B cell (primary cell): ENCODE measurements at regions not wholly inside any gene's neighbourhood (a gene's known extent, or its start where the extent isn't known, plus 50 kb on each side); places are given as distances from the start of the nearest gene placed in this dataset.

Experiments used
- ATAC-seq: fragments of 200-7000 bp; cut with Tn5 transposase; one replicate; pipeline ENCODE4 v1.10.0; 2021; ENCODE audit warnings: low read depth, mild to moderate bottlenecking, moderate number of reproducible peaks, moderate library complexity
- CTCF ChIA-PET: fragments of 350-600 bp; sonication (Branson Sonifier 250); formaldehyde crosslinking; loops from one replicate; lab custom pipeline; 2021; ENCODE audit warnings: antibody characterized with exemption, inconsistent platforms; lab: Charles Lee
- POLR2A ChIA-PET: fragments of 350-600 bp; sonication (Branson Sonifier 250); formaldehyde crosslinking; loops from one replicate; lab custom pipeline; 2021; ENCODE audit warnings: antibody characterized with exemption; lab: Charles Lee
- DNase-seq: peaks from one replicate; pipeline ENCODE4 v3.0.0; 2013
- H2AFZ ChIP-seq: 2 replicates; pipeline ENCODE4 v1.6.1; 2012; ENCODE audit warnings: mild to moderate bottlenecking, low read depth, low read length; ENCODE audit not compliant: insufficient read depth, poor library complexity, severe bottlenecking
- H3K27ac ChIP-seq, 2 donors: 1 replicate in 1 of 2; 2 replicates in 1 of 2; pipeline ENCODE4 v1.5.1; 2012 to 2013; ENCODE audit warnings: low read length in 2 of 2, mild to moderate bottlenecking in 2 of 2, moderate library complexity in 1 of 2
- H3K27me3 ChIP-seq, 4 experiments: fragments of 200-600 bp in 1 of 4; sonication (generic) in 1 of 4; replicated peaks in 1 of 4; 1 replicate in 2 of 4; 2 replicates in 2 of 4; pipeline versions ENCODE4 v1.6.1 to v1.7.0; 2013 to 2016; ENCODE audit warnings: low read length in 3 of 4, mild to moderate bottlenecking in 2 of 4, mixed read lengths in 1 of 4, moderate library complexity in 1 of 4; ENCODE audit not compliant: insufficient read depth in 4 of 4, control insufficient read depth in 3 of 4; ENCODE audit errors: control extremely low read depth in 1 of 4
- H3K36me3 ChIP-seq, 2 experiments: replicated peaks in 1 of 2; 1 replicate in 1 of 2; 2 replicates in 1 of 2; pipeline versions ENCODE4 v1.6.1 to v1.7.1; 2013; ENCODE audit warnings: low read length in 1 of 2; ENCODE audit not compliant: insufficient read depth in 2 of 2, control insufficient read depth in 1 of 2; ENCODE audit errors: control extremely low read depth in 1 of 2, extremely low read depth in 1 of 2
- H3K4me1 ChIP-seq, 2 donors: fragments of 200-600 bp in 1 of 2; sonication (generic) in 1 of 2; 1 replicate in 1 of 2; 2 replicates in 1 of 2; pipeline versions ENCODE4 v1.5.1 to v1.6.1; 2013 to 2017; ENCODE audit warnings: low read length in 2 of 2; ENCODE audit not compliant: control insufficient read depth in 2 of 2, insufficient read depth in 2 of 2
- H3K4me2 ChIP-seq: replicated peaks from 2 replicates; pipeline ENCODE3; 2012; ENCODE audit warnings: mild to moderate bottlenecking, low read depth, low read length; ENCODE audit not compliant: poor library complexity, severe bottlenecking
- H3K4me3 ChIP-seq, 5 experiments: fragments of 200-600 bp in 1 of 5; sonication (generic) in 1 of 5; 1 replicate in 3 of 5; 2 replicates in 2 of 5; pipeline versions ENCODE4 v1.5.1 to v1.7.0; 2011 to 2016; ENCODE audit warnings: low read length in 4 of 5, mild to moderate bottlenecking in 4 of 5, low read depth in 2 of 5, control low read depth in 1 of 5, moderate library complexity in 1 of 5; ENCODE audit not compliant: insufficient read depth in 1 of 5; ENCODE audit errors: control extremely low read depth in 1 of 5, extremely low read depth in 1 of 5
- H3K79me2 ChIP-seq: fragments of 200-600 bp; sonication (generic); one replicate; pipeline ENCODE4 v1.6.0; 2016; ENCODE audit warnings: low read length; ENCODE audit not compliant: control insufficient read depth, insufficient read depth
- H3K9ac ChIP-seq: fragments of 200-600 bp; sonication (generic); 2 replicates; pipeline ENCODE4 v1.6.1; 2017; ENCODE audit warnings: mild to moderate bottlenecking, low read length, moderate library complexity
- H3K9me3 ChIP-seq, 3 donors: one replicate each; pipeline versions ENCODE4 v1.6.1 to v1.7.1; 2013; ENCODE audit warnings: low read length in 2 of 3; ENCODE audit not compliant: control insufficient read depth in 2 of 3, insufficient read depth in 1 of 3; ENCODE audit errors: control extremely low read depth in 1 of 3
- H4K20me1 ChIP-seq: 2 replicates; pipeline ENCODE4 v1.6.0; 2012; ENCODE audit warnings: mild to moderate bottlenecking, low read length; ENCODE audit not compliant: insufficient read depth, control insufficient read depth, poor library complexity, severe bottlenecking
- H3K27ac Mint-ChIP-seq: one replicate; pipeline ENCODE4 v1.8.0; 2021; ENCODE audit warnings: mixed read lengths
- H3K27me3 Mint-ChIP-seq: one replicate; pipeline ENCODE4 v1.8.0; 2021; ENCODE audit warnings: mixed read lengths
- H3K4me1 Mint-ChIP-seq: one replicate; pipeline ENCODE4 v1.8.0; 2021; ENCODE audit warnings: mixed read lengths
- H3K4me3 Mint-ChIP-seq: one replicate; pipeline ENCODE4 v1.8.0; 2021; ENCODE audit warnings: mixed read lengths
- H3K9me3 Mint-ChIP-seq: one replicate; pipeline ENCODE4 v1.8.0; 2022; ENCODE audit warnings: mixed read lengths; ENCODE audit not compliant: insufficient read depth
- CTCF ChIP-seq: fragments of 200-600 bp; IDR thresholded peaks from one replicate; pipeline ENCODE4 v1.8.0; 2022; ENCODE audit warnings: antibody characterized with exemption, mild to moderate bottlenecking
- EZH2 ChIP-seq: IDR thresholded peaks from 2 replicates; pipeline ENCODE4 v1.6.1; 2012; ENCODE audit warnings: borderline replicate concordance, low read depth, mild to moderate bottlenecking, moderate library complexity, low read length; ENCODE audit not compliant: insufficient read depth, poor library complexity, severe bottlenecking
- WGBS: methylation state at CpG from one replicate; pipeline ENCODE4 v1.1.5; 2013; ENCODE audit warnings: missing lambda C conversion rate; ENCODE audit not compliant: insufficient coverage; 5-methylcytosine and 5-hydroxymethylcytosine counted together
- intact Hi-C: fragments of 100-400 bp; cut with micrococcal nuclease; formaldehyde crosslinking; loops from one replicate; pipeline ENCODE4 v1.10.0; 2022

GRCh38 chr3:87615506-87615905 is 339.1 kb upstream of the POU1F1 start:
- no peaks in the 10 kb centered on the region for H4K20me1 ChIP-seq
- H3K27ac ChIP-seq = no peak overlapping the region
- DNase-seq (no peak), ATAC-seq (no peak)
- POLR2A ChIA-PET = no interaction called here
- no peak overlapping the region for H3K4me3 ChIP-seq
- H3K4me1 Mint-ChIP-seq = no peaks in the 10 kb centered on the region
- H3K9ac ChIP-seq = no peak overlapping the region
- H3K9me3 Mint-ChIP-seq = peaks cover 16% of the 10 kb centered on the region
- WGBS = 78% methylated on average over 3 of the region's 4 CpGs
- no peak for TF ChIP-seq CTCF
- TF ChIP-seq EZH2 = no peak
- H3K27me3 Mint-ChIP-seq = no peaks in the 10 kb centered on the region
- H3K4me1 ChIP-seq = no peaks in the 10 kb centered on the region
- no peaks in the 10 kb centered on the region for H3K36me3 ChIP-seq
- H2AFZ ChIP-seq = no peak overlapping the region
- H3K4me3 Mint-ChIP-seq = no peak overlapping the region
- no peak overlapping the region for H3K27ac Mint-ChIP-seq
- H3K27me3 ChIP-seq = no peaks in the 10 kb centered on the region
- no peaks in the 10 kb centered on the region for H3K79me2 ChIP-seq
- peaks cover 2 to 15% (median 13%) of the 10 kb centered on the region in 3 donors for H3K9me3 ChIP-seq
- intact Hi-C loops = no loop called here
- CTCF ChIA-PET = no interaction called here
- no peak overlapping the region for H3K4me2 ChIP-seq

GRCh38 chr3:87614998-87615397 is 338.6 kb upstream of the POU1F1 start:
- intact Hi-C loops = no loop called here
- Mint-ChIP-seq H3K4me1 (no peaks in the 10 kb centered on the region), H3K27me3 (no peaks in the 10 kb centered on the region), H3K9me3 (peaks cover 16% of the 10 kb centered on the region), H3K4me3 (no peak overlapping the region), H3K27ac (no peak overlapping the region)
- no peaks in the 10 kb centered on the region for H3K36me3 ChIP-seq
- H3K4me1 ChIP-seq = no peaks in the 10 kb centered on the region
- no peak for TF ChIP-seq EZH2
- TF ChIP-seq CTCF = no peak
- ChIA-PET CTCF (no interaction called here), POLR2A (no interaction called here)
- no peak overlapping the region for H3K27ac ChIP-seq
- H3K4me2 ChIP-seq = no peak overlapping the region
- WGBS = 87% methylated on average over 4 of the region's 4 CpGs
- no peaks in the 10 kb centered on the region for H3K79me2 ChIP-seq
- H3K4me3 ChIP-seq = no peak overlapping the region
- DNase-seq = no peak
- no peak overlapping the region for H2AFZ ChIP-seq
- peaks cover 2 to 15% (median 13%) of the 10 kb centered on the region in 3 donors for H3K9me3 ChIP-seq
- no peaks in the 10 kb centered on the region for H3K27me3 ChIP-seq
- H3K9ac ChIP-seq = no peak overlapping the region
- H4K20me1 ChIP-seq = no peaks in the 10 kb centered on the region
- ATAC-seq = no peak
